ENCODE measurements at regions not wholly inside any gene's neighbourhood (a gene's known extent, or its start where the extent isn't known, plus 50 kb on each side); places are given as distances from the start of the nearest gene placed in this dataset.

GRCh38 chr14:105842105-105842504, 315.7 kb downstream of the TMEM121 start:
- Mint-ChIP-seq H3K27me3 (ENCODE audit: low read depth, unreplicated experiment) (no peaks in the 10 kb centered on the region), H3K36me3 (ENCODE audit: low read depth, unreplicated experiment) (no peaks in the 10 kb centered on the region), H3K4me1 (ENCODE audit: low read depth, unreplicated experiment) (no peaks in the 10 kb centered on the region), H3K4me3 (ENCODE audit: unreplicated experiment) (no peak overlapping the region), H3K9me3 (ENCODE audit: unreplicated experiment) (peaks cover 23% of the 10 kb centered on the region), H3K27ac (ENCODE audit: unreplicated experiment) (no peak overlapping the region)
- no peaks in the 10 kb centered on the region for H3K27me3 ChIP-seq (ENCODE audit: insufficient read depth, low read length)
- H4K20me1 ChIP-seq (ENCODE audit: insufficient read depth, low read length): no peaks in the 10 kb centered on the region
- no peak overlapping the region for H3K27ac ChIP-seq (ENCODE audit: low read depth, low read length)
- H3K79me2 ChIP-seq (ENCODE audit: insufficient read depth, low read length): no peaks in the 10 kb centered on the region
- no peak overlapping the region for H3K4me2 ChIP-seq (ENCODE audit: low read length)
- no peaks in the 10 kb centered on the region for H3K4me1 ChIP-seq (ENCODE audit: insufficient read depth, low read length)
- no peak overlapping the region for H2AFZ ChIP-seq (ENCODE audit: low read depth, low read length)
- H3K4me3 ChIP-seq (ENCODE audit: insufficient read depth, low read depth, low read length): no peak overlapping the region
- TF ChIP-seq, protein P1, sequence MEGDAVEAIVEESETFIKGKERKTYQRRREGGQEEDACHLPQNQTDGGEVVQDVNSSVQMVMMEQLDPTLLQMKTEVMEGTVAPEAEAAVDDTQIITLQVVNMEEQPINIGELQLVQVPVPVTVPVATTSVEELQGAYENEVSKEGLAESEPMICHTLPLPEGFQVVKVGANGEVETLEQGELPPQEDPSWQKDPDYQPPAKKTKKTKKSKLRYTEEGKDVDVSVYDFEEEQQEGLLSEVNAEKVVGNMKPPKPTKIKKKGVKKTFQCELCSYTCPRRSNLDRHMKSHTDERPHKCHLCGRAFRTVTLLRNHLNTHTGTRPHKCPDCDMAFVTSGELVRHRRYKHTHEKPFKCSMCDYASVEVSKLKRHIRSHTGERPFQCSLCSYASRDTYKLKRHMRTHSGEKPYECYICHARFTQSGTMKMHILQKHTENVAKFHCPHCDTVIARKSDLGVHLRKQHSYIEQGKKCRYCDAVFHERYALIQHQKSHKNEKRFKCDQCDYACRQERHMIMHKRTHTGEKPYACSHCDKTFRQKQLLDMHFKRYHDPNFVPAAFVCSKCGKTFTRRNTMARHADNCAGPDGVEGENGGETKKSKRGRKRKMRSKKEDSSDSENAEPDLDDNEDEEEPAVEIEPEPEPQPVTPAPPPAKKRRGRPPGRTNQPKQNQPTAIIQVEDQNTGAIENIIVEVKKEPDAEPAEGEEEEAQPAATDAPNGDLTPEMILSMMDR (IDR thresholded peaks at IDR 0.05; ENCODE audit: insufficient read depth, low read depth, low read length): no peak
- no peak for TF ChIP-seq EZH2 (IDR thresholded peaks at IDR 0.05; ENCODE audit: insufficient read depth, low read length)
- FAIRE-seq: no peak
- H3K9me3 ChIP-seq (ENCODE audit: insufficient read depth, low read depth, low read length): peaks cover 23% of the 10 kb centered on the region
- no peak overlapping the region for H3K9ac ChIP-seq (ENCODE audit: low read length)
- no peak for DNase-seq (ENCODE audit: low read depth)
- no peaks in the 10 kb centered on the region for H3K36me3 ChIP-seq (ENCODE audit: insufficient read depth, low read length)

DNA sequence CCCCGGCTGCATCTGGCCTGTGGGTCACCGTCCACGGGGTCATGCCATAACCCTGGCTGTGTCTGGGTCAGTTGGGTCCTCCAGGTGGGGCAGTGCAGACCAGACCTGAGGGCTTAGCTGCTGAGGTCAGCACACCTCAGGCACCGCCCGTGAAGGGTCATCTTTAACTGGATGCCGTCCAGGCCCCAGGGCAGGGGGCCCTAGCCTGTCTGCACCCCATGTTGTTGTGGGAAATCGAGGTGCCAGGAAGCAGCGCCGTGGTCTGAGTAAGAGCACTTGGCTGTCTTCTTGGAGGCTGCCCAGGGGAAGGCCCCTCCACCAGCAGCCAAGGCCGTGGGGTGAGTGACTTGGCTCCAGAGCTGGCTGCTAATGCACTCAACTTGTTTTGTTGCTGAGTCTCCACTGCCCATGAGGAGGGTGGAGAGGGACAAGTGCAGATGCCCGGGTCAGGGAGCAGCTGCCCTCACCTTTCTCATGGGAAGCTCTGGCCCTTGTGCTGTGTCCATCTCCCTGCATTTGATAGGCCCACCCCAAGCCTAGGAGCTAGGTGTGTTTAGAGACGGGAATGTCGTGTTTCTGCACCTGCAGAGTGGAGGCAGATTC, 317.2 kb downstream of the TMEM121 start:
- H3K9ac ChIP-seq (ENCODE audit: low read length): no peak overlapping the region
- H3K36me3 Mint-ChIP-seq (ENCODE audit: low read depth, unreplicated experiment): no peaks in the 10 kb centered on the region
- peaks cover 19% of the 10 kb centered on the region for H3K9me3 ChIP-seq (ENCODE audit: insufficient read depth, low read depth, low read length)
- no peak overlapping the region for H3K27ac Mint-ChIP-seq (ENCODE audit: unreplicated experiment)
- no peak overlapping the region for H3K27ac ChIP-seq (ENCODE audit: low read depth, low read length)
- no peak overlapping the region for H3K4me2 ChIP-seq (ENCODE audit: low read length)
- H3K4me1 Mint-ChIP-seq (ENCODE audit: low read depth, unreplicated experiment): no peaks in the 10 kb centered on the region
- no peaks in the 10 kb centered on the region for H3K36me3 ChIP-seq (ENCODE audit: insufficient read depth, low read length)
- DNase-seq (ENCODE audit: low read depth): no peak
- H3K4me3 ChIP-seq (ENCODE audit: insufficient read depth, low read depth, low read length): no peak overlapping the region
- H3K79me2 ChIP-seq (ENCODE audit: insufficient read depth, low read length): no peaks in the 10 kb centered on the region
- TF ChIP-seq, protein P1 (IDR thresholded peaks at IDR 0.05; ENCODE audit: insufficient read depth, low read depth, low read length): no peak
- no peak for TF ChIP-seq EZH2 (IDR thresholded peaks at IDR 0.05; ENCODE audit: insufficient read depth, low read length)
- H3K4me3 Mint-ChIP-seq (ENCODE audit: unreplicated experiment): no peak overlapping the region
- no peaks in the 10 kb centered on the region for H3K27me3 Mint-ChIP-seq (ENCODE audit: low read depth, unreplicated experiment)
- FAIRE-seq: no peak
- no peak overlapping the region for H2AFZ ChIP-seq (ENCODE audit: low read depth, low read length)
- no peaks in the 10 kb centered on the region for H3K4me1 ChIP-seq (ENCODE audit: insufficient read depth, low read length)
- no peaks in the 10 kb centered on the region for H3K27me3 ChIP-seq (ENCODE audit: insufficient read depth, low read length)
- no peaks in the 10 kb centered on the region for H4K20me1 ChIP-seq (ENCODE audit: insufficient read depth, low read length)
- H3K9me3 Mint-ChIP-seq (ENCODE audit: unreplicated experiment): peaks cover 21% of the 10 kb centered on the region

- Histone ChIP-seq H3K9me3 (ENCODE audit: insufficient read depth, low read depth, low read length) (peaks cover 16% of the 10 kb centered on the region), H3K4me1 (ENCODE audit: insufficient read depth, low read length) (no peaks in the 10 kb centered on the region), H3K27me3 (ENCODE audit: insufficient read depth, low read length) (no peaks in the 10 kb centered on the region), H4K20me1 (ENCODE audit: insufficient read depth, low read length) (no peaks in the 10 kb centered on the region), H3K9ac (ENCODE audit: low read length) (no peak overlapping the region), H3K27ac (ENCODE audit: low read depth, low read length) (no peak overlapping the region), H3K36me3 (ENCODE audit: insufficient read depth, low read length) (no peaks in the 10 kb centered on the region), H3K4me2 (ENCODE audit: low read length) (no peak overlapping the region), H3K79me2 (ENCODE audit: insufficient read depth, low read length) (no peaks in the 10 kb centered on the region), H3K4me3 (ENCODE audit: insufficient read depth, low read depth, low read length) (no peak overlapping the region), H2AFZ (ENCODE audit: low read depth, low read length) (no peak overlapping the region)
- DNase-seq (ENCODE audit: low read depth) (no peak), FAIRE-seq (no peak)
- TF ChIP-seq, protein P1 (IDR thresholded peaks at IDR 0.05; ENCODE audit: insufficient read depth, low read depth, low read length): no peak
- no peak for TF ChIP-seq EZH2 (IDR thresholded peaks at IDR 0.05; ENCODE audit: insufficient read depth, low read length)
- no peak overlapping the region for H3K4me3 Mint-ChIP-seq (ENCODE audit: unreplicated experiment)
- H3K9me3 Mint-ChIP-seq (ENCODE audit: unreplicated experiment): peaks cover 23% of the 10 kb centered on the region
- no peaks in the 10 kb centered on the region for H3K4me1 Mint-ChIP-seq (ENCODE audit: low read depth, unreplicated experiment)
- no peaks in the 10 kb centered on the region for H3K27me3 Mint-ChIP-seq (ENCODE audit: low read depth, unreplicated experiment)
- H3K27ac Mint-ChIP-seq (ENCODE audit: unreplicated experiment): no peak overlapping the region
- no peaks in the 10 kb centered on the region for H3K36me3 Mint-ChIP-seq (ENCODE audit: low read depth, unreplicated experiment)
These were observed 317.8 kb downstream of the TMEM121 start for GRCh38 chr14:105844047-105844630.
